K562 (cell line): ENCODE measurements at regions not wholly inside any gene's neighbourhood (a gene's known extent, or its start where the extent isn't known, plus 50 kb on each side); places are given as distances from the start of the nearest gene placed in this dataset.
A peak's percentile ranks its signal among the peaks of the same experiment; 100 is the strongest.

Source experiments
- ATAC-seq: fragments of 200-7000 bp; cut with Tn5 transposase; 3 replicates; pipeline ENCODE4 v1.9.1; 2020; ENCODE audit warnings: moderate library complexity
- BruUV-seq: library from RNA; stranded (reverse); fragments of 400-500 nt; replicated peaks from 2 replicates; lab custom pipeline; 2021; lab: Mats Ljungman, UMichigan
- CTCF ChIA-PET: fragments of 300-600 bp; formaldehyde crosslinking; extraction: SDS; loops from one replicate; lab custom pipeline; 2021; ENCODE audit warnings: low intra/inter-chr PET ratio; lab: Yijun Ruan, JAX
- POLR2A ChIA-PET: fragments of 300-600, 350-650 bp; sonication (Branson Sonifier 250); formaldehyde crosslinking; extraction: SDS; loops from one replicate; lab custom pipeline; 2021; ENCODE audit warnings: antibody characterized with exemption, inconsistent platforms; lab: Yijun Ruan, JAX
- DNase-seq, 4 experiments: peaks; one replicate each; pipeline versions ENCODE4 v3.0.0 to v3.0.0-alpha.2; 2011 to 2018; ENCODE audit warnings: low spot score in 3 of 4, mixed read lengths in 3 of 4; ENCODE audit errors: extremely low read depth in 1 of 4
- FAIRE-seq: peaks from 2 replicates; lab custom pipeline; 2011; peaks lifted over from hg19 to GRCh38; lab: Jason Lieb, UNC
- H2AFZ ChIP-seq: 2 replicates; pipeline ENCODE4 v1.6.0; 2011; ENCODE audit warnings: low read depth, low read length, control low read depth, inconsistent platforms
- H3K27ac ChIP-seq: fragments of 200-600 bp; 3 replicates; pipeline ENCODE4 v1.8.0; 2011; ENCODE audit warnings: low read depth, mild to moderate bottlenecking, control low read depth, inconsistent platforms, low read length, moderate library complexity, mixed read lengths; ENCODE audit errors: extremely low read depth
- H3K27me3 ChIP-seq, 2 experiments: fragments of 300-600 bp in 1 of 2; 2 replicates in 1 of 2; 3 replicates in 1 of 2; pipeline versions ENCODE4 v1.6.0 to v1.8.0; 2011; ENCODE audit warnings: inconsistent platforms in 2 of 2, low read length in 2 of 2, mild to moderate bottlenecking in 1 of 2, mixed read lengths in 1 of 2, moderate library complexity in 1 of 2; ENCODE audit not compliant: control insufficient read depth in 2 of 2, insufficient read depth in 2 of 2
- H3K36me3 ChIP-seq: fragments of 300-600 bp; 3 replicates; pipeline ENCODE4 v1.8.0; 2011; ENCODE audit warnings: mild to moderate bottlenecking, low read length, inconsistent platforms; ENCODE audit not compliant: control insufficient read depth, insufficient read depth
- H3K4me1 ChIP-seq, 2 experiments: fragments of 200-600 bp in 1 of 2; replicated peaks in 1 of 2; 2 replicates in 1 of 2; 3 replicates in 1 of 2; pipeline versions ENCODE4 v1.5.1 to v1.8.0; 2011; ENCODE audit warnings: inconsistent platforms in 2 of 2, low read length in 2 of 2, mild to moderate bottlenecking in 1 of 2, mixed read lengths in 1 of 2, moderate library complexity in 1 of 2; ENCODE audit not compliant: control insufficient read depth in 2 of 2, insufficient read depth in 2 of 2
- H3K4me2 ChIP-seq: 2 replicates; pipeline ENCODE4 v1.6.1; 2011; ENCODE audit warnings: low read length, control low read depth, inconsistent platforms, mixed read lengths; ENCODE audit not compliant: insufficient read depth
- H3K4me3 ChIP-seq: fragments of 200-600 bp; sonication (generic), shearing (Covaris generic); 2 replicates; pipeline ENCODE4 v1.5.1; 2016; ENCODE audit warnings: control low read depth, inconsistent platforms
- H3K79me2 ChIP-seq: fragments of 200-600 bp; 3 replicates; pipeline ENCODE4 v1.8.0; 2011; ENCODE audit warnings: low read length, inconsistent platforms; ENCODE audit not compliant: control insufficient read depth, insufficient read depth
- H3K9ac ChIP-seq, 2 experiments: 2 replicates each; pipeline versions ENCODE4 v1.6.0 to v1.6.1; 2011; ENCODE audit warnings: low read depth in 2 of 2, low read length in 2 of 2, control low read depth in 1 of 2, inconsistent platforms in 1 of 2, mild to moderate bottlenecking in 1 of 2, mixed read lengths in 1 of 2; ENCODE audit not compliant: insufficient read depth in 1 of 2
- H3K9me1 ChIP-seq: one replicate; pipeline ENCODE4 v1.6.0; 2011; ENCODE audit warnings: inconsistent platforms, mild to moderate bottlenecking, low read length, moderate library complexity; ENCODE audit not compliant: control insufficient read depth, insufficient read depth
- H3K9me3 ChIP-seq: replicated peaks from 2 replicates; pipeline ENCODE4 v1.5.1; 2011; ENCODE audit warnings: low read depth, low read length, inconsistent platforms; ENCODE audit not compliant: control insufficient read depth, insufficient read depth
- H4K20me1 ChIP-seq: replicated peaks from 2 replicates; pipeline ENCODE4 v1.6.1; 2011; ENCODE audit warnings: low read length, inconsistent platforms, mixed read lengths; ENCODE audit not compliant: control insufficient read depth, insufficient read depth
- L3MBTL2 ChIP-seq: fragments of 450-650 bp; IDR thresholded peaks from 2 replicates; pipeline ENCODE4 v1.6.1; 2016; ENCODE audit warnings: mild to moderate bottlenecking, moderate library complexity
- POLR2AphosphoS5 ChIP-seq: IDR thresholded peaks from 2 replicates; pipeline ENCODE4 v1.6.1; 2011; ENCODE audit warnings: mild to moderate bottlenecking, low read depth, low read length, moderate library complexity; ENCODE audit not compliant: control insufficient read depth, insufficient read depth
- RAD21 ChIP-seq, 2 experiments: fragments of 250-450 bp in 1 of 2; fragments of 450-650 bp in 1 of 2; sonication (Bioruptor Pico) in 1 of 2; formaldehyde crosslinking in 1 of 2; IDR thresholded peaks in 1 of 2; conservative IDR thresholded peaks in 1 of 2; 2 replicates each; pipeline versions ENCODE4 v1.4.0 to v1.8.0; 2020 to 2022; ENCODE audit warnings: mild to moderate bottlenecking in 2 of 2, moderate library complexity in 1 of 2
- ZBTB40 ChIP-seq, 2 experiments: fragments of 450-650 bp in 1 of 2; sonication (generic) in 1 of 2; formaldehyde crosslinking in 1 of 2; IDR thresholded peaks; 2 replicates each; pipeline versions ENCODE4 v1.7.1 to v1.9.0; 2016 to 2022; ENCODE audit warnings: inconsistent platforms in 1 of 2, mild to moderate bottlenecking in 1 of 2, missing genetic modification reagents in 1 of 2
- ZNF253 ChIP-seq: fragments of 250-450 bp; sonication (Bioruptor Pico); conservative IDR thresholded peaks from 2 replicates; pipeline ENCODE4 v1.6.1; 2021; ENCODE audit warnings: mild to moderate bottlenecking
- WGBS: fragments of 100-300 bp; shearing (Covaris generic); methylation state at CpG from one replicate; pipeline ENCODE4 v1.1.6; 2016; ENCODE audit warnings: low coverage, mixed read lengths; ENCODE audit not compliant: insufficient coverage; ENCODE audit errors: missing lambda C conversion rate; 5-methylcytosine and 5-hydroxymethylcytosine counted together
- in situ Hi-C: fragments of 300-500 bp; cut with MboI; formaldehyde crosslinking; loops from 4 replicates; pipeline ENCODE4 v1.15.0; 2018; ENCODE audit warnings: inconsistent platforms, mixed read lengths
- intact Hi-C: fragments of 100-400 bp; cut with micrococcal nuclease; formaldehyde crosslinking; loops from 2 replicates; pipeline ENCODE4 v1.14.2; 2022

DNA sequence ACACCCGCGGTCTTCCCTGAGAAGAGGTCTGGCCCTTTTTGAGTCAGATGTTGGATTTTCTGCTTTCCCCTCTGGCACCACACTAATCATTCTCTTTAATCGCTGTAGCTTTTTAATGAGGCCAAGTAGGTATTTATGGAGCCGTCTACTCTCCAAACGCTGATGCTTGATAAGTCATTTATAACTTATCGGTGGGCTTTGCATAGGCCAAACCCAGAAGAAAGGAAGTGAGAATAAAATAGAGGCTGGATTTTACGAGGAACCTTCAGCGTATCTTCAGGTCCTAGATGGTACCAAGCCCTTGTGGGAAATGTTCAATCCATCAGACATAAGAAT, 142.5 kb upstream of the CTAGE1 start:
- TF ChIP-seq RAD21 (CRISPR knock-in tag; conservative IDR thresholded peaks at IDR 0.05 in 1 of 2, IDR thresholded peaks at IDR 0.05 in 1 of 2) = peak in 1 of 2 experiments; percentile 9; a peak in 1 of 4 replicates
- 0 out of 2 replicates have a peak, but pooled peaks have one; percentile 56 for TF ChIP-seq L3MBTL2
- TF ChIP-seq POLR2AphosphoS5 = 0 out of 2 replicates have a peak, but pooled peaks have one; percentile 1
- 0 out of 2 replicates have a peak, but pooled peaks have one; percentile 37 for TF ChIP-seq ZBTB40 (IDR thresholded peaks at IDR 0.05)
- no peak for TF ChIP-seq ZBTB40 (CRISPR knock-in tag; IDR thresholded peaks at IDR 0.05)
- TF ChIP-seq ZNF253 (CRISPR knock-in tag) = no peak
- 17% methylated on average over 8 of the region's 8 CpGs for WGBS
- peaks cover 20 to 29% of the 10 kb centered on the region in 2 experiments for H3K4me1 ChIP-seq
- FAIRE-seq (no peak), ATAC-seq (no peak), DNase-seq (no peak)
- intact Hi-C loops = loop anchor here (5.0 kb wide), 2 partner anchors 648 to 663 kb away; no protein-coding TSS in a partner anchor
- no peaks in the 10 kb centered on the region for H3K9me3 ChIP-seq
- H4K20me1 ChIP-seq = no peaks in the 10 kb centered on the region
- H3K27ac ChIP-seq = peak overlapping the region; percentile 72
- H3K9ac ChIP-seq = peak overlapping the region; percentile 56 to 88
- POLR2A ChIA-PET = no interaction called here
- in situ Hi-C loops = loop anchor here (25.0 kb wide), 1 partner anchor 648 kb away; no protein-coding TSS in a partner anchor
- BruUV-seq = no TSS peak
- H3K4me3 ChIP-seq = peak overlapping the region; percentile 58; the same call in 1 of the 2 replicates
- CTCF ChIA-PET = interaction anchor here (0.7 kb wide), 1 partner anchor 628 kb away, joined by 3 read pairs; no protein-coding TSS in a partner anchor
- no peaks in the 10 kb centered on the region for H3K36me3 ChIP-seq
- peak overlapping the region; percentile 93 for H2AFZ ChIP-seq
- no peaks in the 10 kb centered on the region; a peak in 1 of 5 replicates for H3K27me3 ChIP-seq
- no peaks in the 10 kb centered on the region for H3K9me1 ChIP-seq
- H3K79me2 ChIP-seq = no peaks in the 10 kb centered on the region
- peak overlapping the region; percentile 81 for H3K4me2 ChIP-seq
